Activated B cell treated with CpG ODN at 0.5 μM for 24 hours (primary cell): ENCODE measurements at regions not wholly inside any gene's neighbourhood (a gene's known extent, or its start where the extent isn't known, plus 50 kb on each side); places are given as distances from the start of the nearest gene placed in this dataset.

Experiments used
- ATAC-seq: fragments of 200-7000 bp; cut with Tn5 transposase; one replicate; pipeline ENCODE4 v1.10.0; 2021; ENCODE audit warnings: low read depth, mild to moderate bottlenecking, moderate library complexity
- CTCF ChIA-PET: fragments of 350-600 bp; sonication (Branson Sonifier 250); formaldehyde crosslinking; loops from one replicate; lab custom pipeline; 2021; ENCODE audit warnings: antibody characterized with exemption; lab: Charles Lee
- POLR2A ChIA-PET: fragments of 350-600 bp; sonication (Branson Sonifier 250); formaldehyde crosslinking; loops from one replicate; lab custom pipeline; 2021; ENCODE audit warnings: antibody characterized with exemption; lab: Charles Lee
- DNase-seq: peaks from one replicate; pipeline ENCODE4 v3.0.0; 2022
- H3K27ac Mint-ChIP-seq: one replicate; pipeline ENCODE4 v1.8.0; 2020; ENCODE audit warnings: mixed read lengths
- H3K27me3 Mint-ChIP-seq: one replicate; pipeline ENCODE4 v1.8.0; 2021; ENCODE audit warnings: mixed read lengths
- H3K36me3 Mint-ChIP-seq: one replicate; pipeline ENCODE4 v1.8.0; 2021; ENCODE audit warnings: low read depth, mixed read lengths
- H3K4me1 Mint-ChIP-seq: one replicate; pipeline ENCODE4 v1.8.0; 2021; ENCODE audit warnings: mixed read lengths
- H3K4me3 Mint-ChIP-seq: one replicate; pipeline ENCODE4 v1.8.0; 2020; ENCODE audit warnings: mild to moderate bottlenecking, mixed read lengths
- H3K9me3 Mint-ChIP-seq: one replicate; pipeline ENCODE4 v1.8.0; 2020; ENCODE audit warnings: mixed read lengths
- CTCF ChIP-seq: fragments of 200-600 bp; IDR thresholded peaks from one replicate; pipeline ENCODE4 v1.8.0; 2022; ENCODE audit warnings: antibody characterized with exemption, mild to moderate bottlenecking
- intact Hi-C: fragments of 100-400 bp; cut with micrococcal nuclease; formaldehyde crosslinking; loops from one replicate; pipeline ENCODE4 v1.15.1; 2024

DNA sequence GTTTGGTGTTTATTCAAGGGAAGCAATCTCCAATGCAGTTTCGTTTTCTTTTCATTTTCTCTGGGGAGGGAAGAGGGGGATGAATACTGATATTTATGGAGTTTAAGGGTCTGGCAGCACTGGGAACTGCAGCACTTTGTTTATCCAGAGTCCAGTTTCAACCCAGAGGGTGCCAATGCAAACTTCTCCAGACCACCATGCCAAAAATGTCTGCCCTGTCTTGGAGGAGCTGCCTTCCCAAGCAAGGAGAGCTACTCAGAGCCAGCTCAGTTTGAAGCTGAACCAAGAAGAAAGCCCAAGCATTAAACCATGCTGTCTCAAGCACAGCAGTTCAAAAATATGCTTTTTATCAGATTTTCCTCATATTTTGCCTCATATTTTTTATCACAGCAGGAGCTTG, 589.7 kb downstream of the LMO4 start:
- ATAC-seq (no peak), DNase-seq (no peak)
- peaks cover 6% of the 10 kb centered on the region for H3K9me3 Mint-ChIP-seq
- H3K27me3 Mint-ChIP-seq: no peaks in the 10 kb centered on the region
- H3K27ac Mint-ChIP-seq: no peak overlapping the region
- TF ChIP-seq CTCF: no peak
- H3K36me3 Mint-ChIP-seq: peaks cover 2% of the 10 kb centered on the region
- ChIA-PET POLR2A (no interaction called here), CTCF (no interaction called here)
- H3K4me1 Mint-ChIP-seq: no peaks in the 10 kb centered on the region
- intact Hi-C loops: no loop called here
- H3K4me3 Mint-ChIP-seq: no peak overlapping the region

- Mint-ChIP-seq H3K4me3 (no peak overlapping the region), H3K36me3 (no peaks in the 10 kb centered on the region), H3K27ac (no peak overlapping the region), H3K4me1 (no peaks in the 10 kb centered on the region), H3K27me3 (no peaks in the 10 kb centered on the region), H3K9me3 (no peaks in the 10 kb centered on the region)
- DNase-seq (no peak), ATAC-seq (no peak)
- POLR2A ChIA-PET: no interaction called here
- intact Hi-C loops: no loop called here
- TF ChIP-seq CTCF: no peak
- CTCF ChIA-PET: no interaction called here
These were observed 594.2 kb downstream of the LMO4 start for GRCh38 chr1:87922885-87923284.

DNA sequence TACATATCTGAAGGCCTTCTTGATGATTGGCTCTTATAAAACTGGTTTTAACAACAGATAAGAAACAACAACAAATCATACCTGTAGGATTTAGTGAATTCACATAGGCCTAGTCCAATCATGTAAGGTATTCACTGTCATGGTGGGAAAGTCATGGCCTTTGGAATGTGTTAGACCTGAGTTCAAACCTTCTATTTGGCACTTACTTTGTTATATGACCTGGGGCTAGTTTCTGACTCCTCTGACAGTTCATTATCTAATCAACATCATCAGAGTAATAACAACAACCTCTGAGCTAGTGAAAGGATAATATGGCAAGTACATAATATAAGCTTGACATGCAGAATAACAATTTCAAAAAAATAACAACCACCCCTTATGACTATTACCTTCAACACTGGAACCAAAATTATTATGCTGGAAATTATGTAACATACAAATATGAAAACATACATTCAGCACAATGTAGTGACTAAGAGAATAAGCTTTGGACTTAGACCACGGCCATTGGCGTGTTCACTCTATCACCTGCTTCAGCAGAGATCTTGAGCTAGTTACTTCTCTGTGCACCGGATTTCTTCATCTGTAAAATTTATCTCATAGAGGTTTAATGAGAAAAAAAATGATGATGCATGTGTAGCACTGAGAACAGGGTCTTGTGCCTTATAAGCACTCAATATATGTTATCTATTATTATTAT, 597.6 kb downstream of the LMO4 start:
- H3K36me3 Mint-ChIP-seq: peaks cover 3% of the 10 kb centered on the region
- intact Hi-C loops: no loop called here
- no peak for ATAC-seq
- H3K4me3 Mint-ChIP-seq: no peak overlapping the region
- CTCF ChIA-PET: no interaction called here
- no peaks in the 10 kb centered on the region for H3K27me3 Mint-ChIP-seq
- POLR2A ChIA-PET: no interaction called here
- no peak overlapping the region for H3K27ac Mint-ChIP-seq
- DNase-seq: no peak
- TF ChIP-seq CTCF: no peak
- H3K4me1 Mint-ChIP-seq: no peaks in the 10 kb centered on the region
- H3K9me3 Mint-ChIP-seq: peaks cover 7% of the 10 kb centered on the region

GRCh38 chr1:87926921-87927320, 598.2 kb downstream of the LMO4 start:
- DNase-seq (no peak), ATAC-seq (no peak)
- ChIA-PET POLR2A (no interaction called here), CTCF (no interaction called here)
- Mint-ChIP-seq H3K27ac (no peak overlapping the region), H3K27me3 (no peaks in the 10 kb centered on the region), H3K4me3 (no peak overlapping the region), H3K4me1 (no peaks in the 10 kb centered on the region), H3K9me3 (peaks cover 11% of the 10 kb centered on the region), H3K36me3 (peaks cover 3% of the 10 kb centered on the region)
- intact Hi-C loops: no loop called here
- TF ChIP-seq CTCF: no peak

DNA sequence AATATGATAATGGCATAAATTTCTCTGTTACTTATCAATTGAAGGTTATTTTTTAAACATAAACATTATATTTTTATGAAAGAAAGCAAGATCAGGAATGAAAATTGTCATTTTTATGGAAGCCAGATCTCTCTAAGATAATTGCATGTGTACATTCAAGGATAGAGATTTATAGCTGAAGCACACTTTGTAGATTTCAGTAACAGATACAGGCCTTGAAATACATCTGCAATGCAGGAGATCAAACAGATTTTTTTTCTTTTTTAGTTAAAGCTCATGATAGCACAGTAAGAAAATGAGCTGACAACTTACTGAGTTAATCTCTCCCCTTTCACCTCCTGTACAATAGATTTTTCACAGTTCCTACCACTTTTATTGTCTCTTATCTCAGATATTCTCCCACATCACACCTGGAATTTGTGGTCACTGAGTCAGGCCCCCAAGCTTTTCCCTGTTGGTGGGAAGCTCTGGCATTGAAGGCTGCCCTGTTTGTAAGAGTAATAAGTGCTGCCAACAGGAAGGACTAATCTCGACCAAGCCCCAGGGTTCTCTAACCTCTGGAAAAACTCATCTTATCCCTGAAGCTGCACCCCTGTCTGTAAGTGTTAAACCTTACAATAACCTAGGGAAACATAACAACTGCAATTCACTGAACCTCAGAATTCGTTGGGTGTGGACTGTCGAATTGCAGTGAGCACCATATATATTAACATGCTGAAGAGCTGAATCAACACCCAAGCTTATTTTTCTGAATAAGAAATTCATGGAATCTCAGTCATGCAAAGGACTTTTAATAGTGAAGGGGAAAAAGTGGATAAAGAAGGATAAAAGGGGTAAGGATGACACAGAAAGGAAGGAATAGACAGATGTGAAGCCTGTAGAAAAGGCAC, 599.0 kb downstream of the LMO4 start:
- Mint-ChIP-seq H3K36me3 (peaks cover 3% of the 10 kb centered on the region), H3K4me3 (no peak overlapping the region), H3K27me3 (no peaks in the 10 kb centered on the region), H3K9me3 (peaks cover 14% of the 10 kb centered on the region), H3K27ac (no peak overlapping the region), H3K4me1 (no peaks in the 10 kb centered on the region)
- CTCF ChIA-PET: interaction anchor here (1.0 kb wide), 1 partner anchor 26 kb away, joined by 3 read pairs; no protein-coding TSS in a partner anchor
- POLR2A ChIA-PET: no interaction called here
- TF ChIP-seq CTCF: no peak
- intact Hi-C loops: no loop called here
- ATAC-seq (no peak), DNase-seq (no peak)
